Calu3 (cell line): ENCODE measurements at regions not wholly inside any gene's neighbourhood (a gene's known extent, or its start where the extent isn't known, plus 50 kb on each side); places are given as distances from the start of the nearest gene placed in this dataset.

Experiments used
- BruUV-seq: library from RNA; stranded (reverse); fragments of 400-500 nt; replicated peaks from 2 replicates; lab custom pipeline; 2021; lab: Mats Ljungman, UMichigan
- CTCF ChIA-PET: fragments of 300-600 bp; sonication (Branson Sonifier 250); formaldehyde crosslinking; loops from one replicate; lab custom pipeline; 2022; ENCODE audit warnings: antibody characterized with exemption; lab: Charles Lee
- DNase-seq: peaks from one replicate; pipeline ENCODE4 v3.0.0; 2022
- H3K27ac Mint-ChIP-seq: one replicate; pipeline ENCODE4 v1.8.0; 2022; ENCODE audit warnings: mixed read lengths; ENCODE audit not compliant: unreplicated experiment
- H3K27me3 Mint-ChIP-seq: one replicate; pipeline ENCODE4 v1.8.0; 2022; ENCODE audit warnings: mixed read lengths; ENCODE audit not compliant: unreplicated experiment
- H3K36me3 Mint-ChIP-seq: one replicate; pipeline ENCODE4 v1.8.0; 2022; ENCODE audit warnings: mild to moderate bottlenecking, moderate library complexity, mixed read lengths; ENCODE audit not compliant: insufficient read depth, unreplicated experiment
- H3K4me1 Mint-ChIP-seq: one replicate; pipeline ENCODE4 v1.8.0; 2022; ENCODE audit warnings: mild to moderate bottlenecking, low read depth, mixed read lengths; ENCODE audit not compliant: unreplicated experiment
- H3K4me3 Mint-ChIP-seq: one replicate; pipeline ENCODE4 v1.8.0; 2022; ENCODE audit warnings: mild to moderate bottlenecking, low read depth, moderate library complexity, mixed read lengths; ENCODE audit not compliant: unreplicated experiment
- H3K9me3 Mint-ChIP-seq: one replicate; pipeline ENCODE4 v1.8.0; 2022; ENCODE audit warnings: low read depth, mixed read lengths; ENCODE audit not compliant: unreplicated experiment
- CTCF ChIP-seq: fragments of 200-600 bp; IDR thresholded peaks from one replicate; pipeline ENCODE4 v1.8.0; 2022; ENCODE audit warnings: antibody characterized with exemption; ENCODE audit not compliant: unreplicated experiment
- intact Hi-C: fragments of 100-400 bp; cut with micrococcal nuclease; formaldehyde crosslinking; loops from one replicate; pipeline ENCODE4 v1.10.0; 2022; ENCODE audit not compliant: unreplicated experiment

- no peaks in the 10 kb centered on the region for H3K4me1 Mint-ChIP-seq
- intact Hi-C loops: no loop called here
- no peaks in the 10 kb centered on the region for H3K9me3 Mint-ChIP-seq
- H3K27me3 Mint-ChIP-seq: peaks cover 64% of the 10 kb centered on the region
- no peak overlapping the region for H3K4me3 Mint-ChIP-seq
- H3K36me3 Mint-ChIP-seq: no peaks in the 10 kb centered on the region
- BruUV-seq: no TSS peak
- no peak for DNase-seq
- no peak overlapping the region for H3K27ac Mint-ChIP-seq
- CTCF ChIA-PET: no interaction called here
- no peak for TF ChIP-seq CTCF
These were observed 91.2 kb downstream of the ZNF22 start for GRCh38 chr10:45091968-45092367.

- Mint-ChIP-seq H3K9me3 (no peaks in the 10 kb centered on the region), H3K27ac (no peak overlapping the region), H3K4me3 (no peak overlapping the region), H3K4me1 (no peaks in the 10 kb centered on the region), H3K36me3 (no peaks in the 10 kb centered on the region), H3K27me3 (peaks cover 72% of the 10 kb centered on the region)
- CTCF ChIA-PET: no interaction called here
- intact Hi-C loops: no loop called here
- no peak for TF ChIP-seq CTCF
- DNase-seq: no peak
- BruUV-seq: no TSS peak
These were observed 93.2 kb downstream of the ZNF22 start for GRCh38 chr10:45093945-45094344.

- DNase-seq: no peak
- intact Hi-C loops: no loop called here
- no peaks in the 10 kb centered on the region for H3K36me3 Mint-ChIP-seq
- no peaks in the 10 kb centered on the region for H3K4me1 Mint-ChIP-seq
- H3K27me3 Mint-ChIP-seq: peaks cover 68% of the 10 kb centered on the region
- CTCF ChIA-PET: interaction anchor here (0.5 kb wide), 1 partner anchor 868 kb away, joined by 3 read pairs; no protein-coding TSS in a partner anchor
- H3K9me3 Mint-ChIP-seq: no peaks in the 10 kb centered on the region
- no peak overlapping the region for H3K4me3 Mint-ChIP-seq
- H3K27ac Mint-ChIP-seq: no peak overlapping the region
- no peak for TF ChIP-seq CTCF
- BruUV-seq: no TSS peak
These were observed 94.6 kb downstream of the ZNF22 start for GRCh38 chr10:45095286-45095685.

- CTCF ChIA-PET: interaction anchor here (0.5 kb wide), 1 partner anchor 869 kb away, joined by 3 read pairs; no protein-coding TSS in a partner anchor
- Mint-ChIP-seq H3K27me3 (peaks cover 66% of the 10 kb centered on the region), H3K27ac (no peak overlapping the region), H3K4me1 (no peaks in the 10 kb centered on the region), H3K36me3 (no peaks in the 10 kb centered on the region), H3K4me3 (no peak overlapping the region), H3K9me3 (no peaks in the 10 kb centered on the region)
- no peak for TF ChIP-seq CTCF
- no TSS peak for BruUV-seq
- DNase-seq: no peak
- intact Hi-C loops: no loop called here
These were observed 95.3 kb downstream of the ZNF22 start for GRCh38 chr10:45096001-45096400.
